ENCODE measurements at regions not wholly inside any gene's neighbourhood (a gene's known extent, or its start where the extent isn't known, plus 50 kb on each side); places are given as distances from the start of the nearest gene placed in this dataset.
"Not testable (repeated sequence)": the region's sequence is repeated elsewhere in the genome, so short reads cannot be mapped to it uniquely, and the experiment has no call there.

GRCh38 chr14:49105956-49106355, 480.2 kb downstream of the RPS29 start:
- DNase-seq: no peak

- no peak for DNase-seq
Measured at GRCh38 chr14:49105512-49105911, 480.7 kb downstream of the RPS29 start.

GRCh38 chr14:49092345-49092744, 493.8 kb downstream of the RPS29 start:
- no peak for DNase-seq

GRCh38 chr14:49089107-49089506, 497.1 kb downstream of the RPS29 start:
- DNase-seq: no peak

GRCh38 chr14:49073292-49073691, 512.9 kb downstream of the RPS29 start:
- DNase-seq: not testable (repeated sequence)

- DNase-seq: no peak
Measured at GRCh38 chr14:49058511-49058910, 527.7 kb downstream of the RPS29 start.

- no peak for DNase-seq
Measured at GRCh38 chr14:49057838-49058510, 528.2 kb downstream of the RPS29 start.

- no peak for DNase-seq
Measured at GRCh38 chr14:49056021-49056420, 530.2 kb downstream of the RPS29 start.

- peak; percentile 7 for DNase-seq
Measured at GRCh38 chr14:49052521-49052920, 533.7 kb downstream of the RPS29 start.

GRCh38 chr14:49051328-49052060, 534.7 kb downstream of the RPS29 start:
- DNase-seq: peak; percentile 8

GRCh38 chr14:49050822-49051221, 535.4 kb downstream of the RPS29 start:
- no peak for DNase-seq

- DNase-seq: no peak
Measured at GRCh38 chr14:49049711-49050110, 536.5 kb downstream of the RPS29 start.

GRCh38 chr14:49044981-49045380, 541.2 kb downstream of the RPS29 start:
- no peak for DNase-seq

- no peak for DNase-seq
Measured at GRCh38 chr14:49036984-49037516, 549.1 kb downstream of the RPS29 start.

- DNase-seq: no peak
Measured at GRCh38 chr14:49036266-49036665, 549.9 kb downstream of the RPS29 start.

GRCh38 chr14:49033131-49033530, 553.0 kb downstream of the RPS29 start:
- no peak for DNase-seq

- not testable (repeated sequence) for DNase-seq
Measured at GRCh38 chr14:49031710-49032109, 554.5 kb downstream of the RPS29 start.

GRCh38 chr14:49019467-49020115, 566.6 kb downstream of the RPS29 start:
- DNase-seq: no peak

- no peak for DNase-seq
Measured at GRCh38 chr14:49017447-49017846, 568.7 kb downstream of the RPS29 start.

GRCh38 chr14:49016381-49016780, 569.8 kb downstream of the RPS29 start:
- no peak for DNase-seq

- no peak for DNase-seq
Measured at GRCh38 chr14:49014476-49014875, 571.7 kb downstream of the RPS29 start.

GRCh38 chr14:49008363-49008762, 577.8 kb downstream of the RPS29 start:
- no peak for DNase-seq

GRCh38 chr14:48991141-48991540, 595.0 kb downstream of the RPS29 start:
- DNase-seq: no peak

Data from fibroblast of skin of scalp (primary cell).